Activated T-cell treated with anti-CD3 and anti-CD28 coated beads for 4 hours (primary cell): ENCODE measurements at regions not wholly inside any gene's neighbourhood (a gene's known extent, or its start where the extent isn't known, plus 50 kb on each side); places are given as distances from the start of the nearest gene placed in this dataset.
"Not testable (repeated sequence)": the region's sequence is repeated elsewhere in the genome, so short reads cannot be mapped to it uniquely, and the experiment has no call there.

ENCODE experiments used
- DNase-seq: peaks from one replicate; pipeline ENCODE4 v3.0.0-alpha.2; 2020

DNA sequence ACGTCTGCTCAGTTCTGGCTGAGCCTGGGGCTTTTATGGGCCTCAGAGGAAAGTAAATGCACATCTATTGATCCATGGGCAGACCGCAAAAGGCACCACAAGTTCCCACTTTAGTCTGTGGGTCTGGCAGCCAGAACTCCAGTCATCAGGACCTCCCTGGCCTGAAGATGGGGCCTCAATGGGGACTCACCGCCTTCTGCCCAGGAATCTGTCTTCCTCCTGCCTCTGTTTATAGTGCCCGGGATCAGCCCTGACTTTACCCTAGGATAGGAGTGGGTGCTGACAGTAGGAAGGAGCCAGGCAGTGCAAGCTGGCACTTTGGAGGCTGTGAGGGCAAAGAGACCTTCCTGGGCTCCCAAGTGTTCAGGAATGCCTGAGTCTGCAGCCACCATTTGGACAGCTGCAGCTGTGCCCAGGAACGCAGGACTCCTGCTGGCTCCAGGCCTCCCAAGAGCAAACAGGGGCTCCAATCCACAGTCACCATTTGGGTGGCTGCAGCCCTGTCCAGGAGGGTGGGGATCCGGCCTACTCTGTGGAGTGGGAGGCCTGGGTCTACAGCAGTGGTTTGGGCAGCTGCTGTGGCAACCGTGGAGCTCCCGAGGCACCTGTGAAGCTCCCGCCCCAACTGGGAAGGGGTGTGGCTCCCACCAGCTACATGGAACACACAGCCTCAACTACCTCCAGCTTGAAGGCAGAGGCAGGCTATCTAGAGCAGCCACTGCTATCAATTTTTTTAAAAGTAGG is 1440.9 kb upstream of the ADGRL3 start:
- DNase-seq, result no peak

GRCh38 chr4:59762344-59762743 is 1437.8 kb upstream of the ADGRL3 start:
- no peak for DNase-seq

DNA sequence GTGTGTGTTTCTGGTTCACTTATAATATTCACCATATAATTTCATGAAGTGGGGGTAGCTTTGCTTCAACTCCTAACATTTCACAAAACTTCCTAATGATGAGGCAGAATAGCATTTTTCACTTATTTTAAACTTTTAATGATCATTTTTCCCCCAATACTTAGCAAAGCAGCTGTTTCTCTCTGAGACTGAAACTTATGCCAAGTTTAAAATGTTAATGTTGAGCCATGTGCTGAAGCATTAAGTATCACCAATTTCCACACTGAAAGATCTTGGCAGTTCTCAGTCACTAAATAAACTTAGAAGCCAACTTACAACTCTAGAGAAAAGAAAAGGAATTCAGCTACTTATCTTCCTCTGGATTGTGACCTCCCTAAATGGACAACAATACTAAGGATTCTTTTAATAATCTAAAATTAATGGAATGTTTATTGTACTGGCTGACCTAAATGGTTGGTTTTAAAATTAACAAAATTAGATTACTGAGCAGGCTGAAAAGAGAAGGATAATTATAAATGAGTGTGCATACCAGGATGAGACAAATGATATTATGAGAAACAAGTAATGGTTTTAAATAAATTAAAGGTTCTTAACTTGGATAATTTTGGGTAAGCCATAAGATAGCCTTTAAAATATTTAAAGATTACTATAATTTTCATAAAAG is 1429.4 kb upstream of the ADGRL3 start:
- no peak for DNase-seq

- no peak for DNase-seq
These were observed 1427.4 kb upstream of the ADGRL3 start for GRCh38 chr4:59772641-59773139.

DNA sequence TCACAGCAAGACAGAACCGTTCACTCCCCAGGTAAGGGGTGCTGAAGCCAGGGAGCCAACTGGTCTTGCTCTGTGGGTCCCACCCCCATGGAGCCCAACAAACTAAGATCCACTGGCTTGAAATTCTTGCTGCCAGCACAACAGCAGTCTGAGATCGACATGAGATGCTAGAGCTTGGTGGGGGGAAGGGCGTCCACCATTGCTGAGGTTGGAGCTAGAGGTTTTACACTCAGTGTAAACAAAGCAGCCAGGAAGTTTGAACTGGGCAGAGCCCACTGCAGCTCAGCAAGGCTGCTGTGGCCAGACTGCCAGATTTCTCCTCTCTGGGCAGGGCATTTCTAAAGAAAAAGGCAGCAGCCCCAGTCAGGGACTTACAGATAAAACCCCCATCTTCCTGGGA is 1419.9 kb upstream of the ADGRL3 start:
- DNase-seq, result not testable (repeated sequence)

DNA sequence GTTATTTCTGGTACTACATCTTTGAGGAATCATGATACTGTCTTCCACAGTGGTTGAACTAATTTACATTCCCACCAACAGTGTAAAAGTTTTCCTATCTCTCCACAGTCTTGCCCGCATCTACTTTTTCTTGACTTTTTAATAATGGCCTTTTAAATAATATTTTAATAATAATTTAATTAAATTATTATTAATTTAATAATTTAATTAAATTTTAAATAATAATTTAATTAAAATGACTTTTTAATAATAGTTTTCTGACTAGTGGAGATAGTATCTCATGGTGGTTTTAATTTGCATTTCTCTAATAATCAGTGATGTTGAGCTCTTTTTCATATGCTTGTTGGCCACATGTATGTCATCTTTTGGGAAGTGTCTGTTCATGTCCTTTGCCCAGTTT is 1395.0 kb upstream of the ADGRL3 start:
- DNase-seq, result no peak

DNA sequence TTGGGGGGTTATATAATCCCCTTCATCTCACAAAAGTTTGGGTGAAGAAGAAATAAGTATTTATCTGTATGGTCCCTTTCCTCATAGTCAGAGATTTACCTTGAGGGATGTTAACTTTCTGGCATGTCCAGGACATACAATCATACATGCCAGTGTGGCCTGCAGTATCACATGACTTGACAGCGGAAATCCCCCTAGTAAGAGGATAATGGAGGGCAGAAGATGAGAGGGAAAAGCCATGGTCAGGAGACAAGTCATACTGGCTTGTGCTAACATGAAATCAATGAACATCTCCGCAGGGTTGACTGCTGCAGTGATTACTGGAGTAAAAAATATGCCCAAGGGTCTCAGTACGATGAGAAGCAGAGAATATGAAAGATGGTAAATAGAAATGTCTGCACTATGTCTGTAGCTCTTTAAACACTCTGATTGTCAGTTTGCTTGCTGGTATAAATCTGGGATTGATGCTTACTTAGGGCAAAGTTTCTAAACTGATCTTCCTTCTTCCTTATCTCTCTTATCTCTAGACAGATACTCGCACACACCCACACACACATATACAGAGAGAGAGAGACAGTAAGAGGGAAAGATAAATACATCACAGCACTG is 1385.6 kb upstream of the ADGRL3 start:
- DNase-seq, result no peak

DNA sequence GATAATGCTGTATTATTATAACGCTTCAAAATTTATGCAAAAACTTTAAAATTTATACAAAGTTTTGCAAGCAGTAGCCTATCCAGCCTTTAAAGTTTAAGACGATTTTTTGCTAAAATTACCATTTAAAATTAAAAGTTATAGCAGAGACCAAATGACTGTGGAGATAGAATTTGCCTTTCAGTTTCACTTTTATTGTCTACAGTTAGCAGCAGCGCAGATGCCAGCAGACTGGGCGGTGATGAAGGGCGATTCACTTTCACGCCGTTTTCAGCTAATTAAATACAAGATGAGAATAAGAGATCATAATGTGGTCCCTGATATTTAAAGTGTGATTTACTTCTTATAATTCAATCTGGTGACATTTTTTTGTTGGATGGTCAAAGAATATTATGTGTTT is 1381.5 kb upstream of the ADGRL3 start:
- no peak for DNase-seq

DNA sequence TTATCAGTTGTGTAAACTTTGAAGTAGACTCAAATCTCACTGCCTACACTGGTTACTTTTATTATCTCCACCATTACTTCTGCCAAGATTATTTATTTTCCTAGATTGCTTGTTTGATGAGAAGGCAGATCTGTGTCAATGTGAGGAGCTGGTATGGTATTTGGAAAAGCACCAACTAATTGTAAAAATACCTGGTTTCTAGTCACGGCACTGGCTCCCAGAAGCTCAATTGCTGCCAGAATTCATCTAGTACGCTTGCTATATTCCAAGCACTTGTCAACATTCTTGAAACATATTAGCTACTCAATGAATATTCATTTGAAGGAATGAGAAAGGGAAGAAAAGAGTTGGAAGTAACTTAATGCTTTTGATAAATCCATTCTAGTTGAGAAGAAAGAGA is 1376.8 kb upstream of the ADGRL3 start:
- DNase-seq, result no peak

- DNase-seq, result no peak
These were observed 1375.0 kb upstream of the ADGRL3 start for GRCh38 chr4:59825104-59825503.

DNA sequence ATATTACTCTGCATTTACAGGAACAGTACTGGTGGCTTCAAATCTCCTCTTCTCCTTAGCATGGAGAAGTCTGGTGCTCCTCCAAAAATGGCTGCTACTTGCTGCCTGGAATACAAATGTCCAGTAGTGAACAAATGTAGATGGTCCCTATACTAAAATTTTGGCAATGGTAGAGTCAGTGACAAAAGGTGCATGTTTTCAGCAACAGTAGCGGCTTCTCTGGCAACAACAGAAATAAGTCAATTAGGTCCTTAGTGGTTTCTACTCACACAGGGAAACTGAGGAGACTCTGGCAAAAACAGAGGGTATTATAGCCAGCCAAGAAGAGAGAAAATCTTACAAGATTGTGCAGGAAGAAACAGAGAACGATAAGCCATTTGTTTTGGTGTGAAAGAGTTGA is 1368.4 kb upstream of the ADGRL3 start:
- DNase-seq, result no peak

- no peak for DNase-seq
These were observed 1365.2 kb upstream of the ADGRL3 start for GRCh38 chr4:59834943-59835342.

GRCh38 chr4:59837751-59838150 is 1362.4 kb upstream of the ADGRL3 start:
- DNase-seq, result no peak

DNA sequence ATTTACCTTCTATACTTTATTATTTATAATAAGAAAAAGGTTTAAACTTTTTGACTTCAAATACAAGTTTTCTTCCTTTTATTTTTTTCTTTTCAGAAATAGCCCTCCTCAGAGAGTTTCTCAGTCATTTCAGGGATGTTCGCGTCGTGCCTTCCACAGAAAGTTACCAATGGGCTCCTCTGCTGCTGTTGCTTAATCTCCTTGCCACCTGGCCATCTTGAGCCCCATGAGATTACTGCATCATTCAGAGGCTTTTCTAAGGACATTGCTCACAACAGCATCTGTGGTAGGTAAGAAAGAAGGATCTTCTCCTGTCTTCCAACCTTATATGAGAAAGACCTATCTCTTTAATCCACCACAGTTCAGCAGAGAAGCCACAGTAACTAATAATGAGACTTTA is 1361.9 kb upstream of the ADGRL3 start:
- no peak for DNase-seq

GRCh38 chr4:59841698-59842097 is 1358.4 kb upstream of the ADGRL3 start:
- no peak for DNase-seq

DNA sequence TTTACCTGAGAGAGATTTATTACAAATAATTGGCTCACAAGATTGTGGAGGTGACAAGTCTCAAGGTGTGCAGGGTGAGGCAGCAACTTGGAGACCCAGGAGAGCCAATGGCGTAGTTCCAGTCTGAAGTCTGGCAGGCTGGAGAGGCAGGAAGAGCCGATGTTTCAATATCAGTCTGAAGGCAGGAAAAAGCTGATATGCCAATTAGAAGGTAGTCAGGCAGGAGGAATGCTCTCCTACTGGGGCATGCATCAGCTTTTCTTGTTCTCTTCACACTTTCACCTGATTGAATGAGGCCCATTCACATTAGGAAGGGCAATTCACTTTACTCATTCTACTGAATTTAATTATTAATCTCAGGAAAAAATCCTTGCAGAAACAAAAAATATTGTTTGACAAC is 1351.7 kb upstream of the ADGRL3 start:
- no peak for DNase-seq

GRCh38 chr4:59855630-59856352 is 1344.3 kb upstream of the ADGRL3 start:
- DNase-seq, result no peak

- DNase-seq, result no peak
These were observed 1331.1 kb upstream of the ADGRL3 start for GRCh38 chr4:59869056-59869455.

DNA sequence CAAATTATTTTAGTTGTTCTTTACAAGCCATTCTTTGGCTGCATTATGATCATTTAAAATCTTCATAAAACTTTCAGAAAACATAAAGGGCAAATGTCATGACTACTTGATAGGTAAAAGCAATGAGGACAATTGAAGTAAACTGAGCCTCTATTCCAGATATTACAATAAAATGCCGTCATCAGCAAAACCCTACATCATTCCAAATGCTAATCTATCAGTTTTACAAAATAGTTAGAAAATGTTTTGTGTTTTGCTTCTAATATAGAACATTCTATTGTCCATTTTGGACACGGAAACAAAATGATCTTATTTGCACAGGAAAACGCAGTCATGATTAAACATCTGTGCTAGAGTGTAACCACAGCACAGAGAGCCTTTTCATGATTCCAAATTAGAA is 1330.6 kb upstream of the ADGRL3 start:
- no peak for DNase-seq

DNA sequence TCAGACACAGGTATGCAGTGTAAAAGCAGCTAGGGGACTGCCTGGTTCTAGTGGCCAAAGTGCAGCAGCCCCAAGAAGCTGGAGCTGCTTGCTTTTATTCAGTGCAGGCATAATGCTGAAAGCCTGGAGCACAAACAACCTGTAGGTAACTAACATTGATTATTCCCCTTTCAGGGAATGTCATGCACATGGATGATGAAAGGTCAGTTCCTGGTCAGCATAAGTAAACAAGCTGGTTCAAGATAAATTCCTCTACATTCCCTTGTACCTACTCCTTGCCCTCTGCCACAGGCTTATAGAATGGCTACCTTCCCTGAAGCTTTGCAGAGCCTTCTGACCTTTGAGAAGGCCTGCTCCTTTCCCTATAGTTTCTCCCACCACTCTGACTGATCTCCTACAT is 1318.5 kb upstream of the ADGRL3 start:
- DNase-seq, result no peak

GRCh38 chr4:59904331-59904730 is 1295.8 kb upstream of the ADGRL3 start:
- no peak for DNase-seq

GRCh38 chr4:59920416-59920815 is 1279.7 kb upstream of the ADGRL3 start:
- no peak for DNase-seq

GRCh38 chr4:59925290-59925689 is 1274.8 kb upstream of the ADGRL3 start:
- DNase-seq, result no peak

GRCh38 chr4:59936566-59936965 is 1263.6 kb upstream of the ADGRL3 start:
- DNase-seq, result no peak
